NCI-H2227 treated with DMSO at 0.1 percent for 48 hours (cell line): ENCODE measurements at regions not wholly inside any gene's neighbourhood (a gene's known extent, or its start where the extent isn't known, plus 50 kb on each side); places are given as distances from the start of the nearest gene placed in this dataset.
"Not testable (repeated sequence)": the region's sequence is repeated elsewhere in the genome, so short reads cannot be mapped to it uniquely, and the experiment has no call there.

Source experiments
- DNase-seq: peaks from one replicate; lab custom pipeline; 2025; lab: John Stamatoyannopoulos, UW

DNA sequence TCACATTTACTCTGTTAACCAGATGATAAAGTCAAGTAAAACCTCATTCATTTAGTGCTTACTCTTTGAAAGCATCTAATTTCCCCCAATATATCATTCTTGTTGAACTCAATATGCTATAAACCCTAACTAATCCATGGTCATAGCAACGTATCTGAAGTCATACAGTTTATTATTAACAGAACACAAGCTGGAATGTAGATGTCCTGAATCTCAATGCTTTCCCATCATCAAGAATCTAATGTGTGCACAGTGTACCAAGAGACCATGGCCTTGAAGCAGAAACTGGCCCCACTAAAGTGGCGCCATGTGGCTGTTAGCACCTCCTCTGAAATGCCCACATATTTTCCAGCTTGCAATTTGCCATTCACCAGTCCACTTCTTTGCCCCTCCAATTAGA, 245.8 kb downstream of the SOX9 start:
- DNase-seq, result no peak

DNA sequence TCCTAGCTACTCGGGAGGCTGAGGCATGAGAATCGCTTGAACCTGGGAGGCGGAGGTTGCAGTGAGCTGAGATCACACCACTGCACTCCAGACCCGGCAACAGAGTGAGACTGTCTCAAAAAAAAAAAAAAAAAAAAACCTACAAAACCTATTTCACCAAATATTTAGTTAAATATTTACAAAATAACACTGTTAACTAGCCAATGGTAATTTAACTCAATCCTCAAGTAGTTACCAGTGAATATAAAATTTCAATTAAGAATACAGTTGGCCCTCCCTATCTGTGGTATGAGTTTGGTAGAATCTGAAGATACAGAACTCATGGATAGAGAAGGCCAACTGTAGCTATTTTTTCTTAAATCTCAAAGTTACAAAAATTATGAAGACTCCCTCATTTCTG, 247.4 kb downstream of the SOX9 start:
- no peak for DNase-seq

DNA sequence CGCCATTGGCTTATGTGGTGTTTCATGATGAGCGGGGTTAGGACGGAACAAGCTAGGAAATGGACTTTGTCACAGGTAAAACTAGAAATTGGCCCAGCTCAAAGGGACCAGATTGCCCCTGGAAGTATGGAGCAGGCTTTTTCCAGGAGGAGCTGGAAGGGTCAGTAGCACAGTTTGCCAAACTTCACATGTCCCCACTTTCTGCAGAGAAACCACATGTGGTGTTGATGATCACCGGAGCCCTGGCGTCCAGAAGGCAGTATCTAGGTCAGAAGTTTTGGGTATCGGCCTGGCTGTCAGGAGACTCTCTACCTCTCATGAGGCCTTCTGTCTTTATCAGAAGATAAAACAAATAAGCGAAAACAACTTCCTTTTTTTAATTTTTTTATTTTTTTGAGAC, 248.5 kb downstream of the SOX9 start:
- DNase-seq, result no peak

DNA sequence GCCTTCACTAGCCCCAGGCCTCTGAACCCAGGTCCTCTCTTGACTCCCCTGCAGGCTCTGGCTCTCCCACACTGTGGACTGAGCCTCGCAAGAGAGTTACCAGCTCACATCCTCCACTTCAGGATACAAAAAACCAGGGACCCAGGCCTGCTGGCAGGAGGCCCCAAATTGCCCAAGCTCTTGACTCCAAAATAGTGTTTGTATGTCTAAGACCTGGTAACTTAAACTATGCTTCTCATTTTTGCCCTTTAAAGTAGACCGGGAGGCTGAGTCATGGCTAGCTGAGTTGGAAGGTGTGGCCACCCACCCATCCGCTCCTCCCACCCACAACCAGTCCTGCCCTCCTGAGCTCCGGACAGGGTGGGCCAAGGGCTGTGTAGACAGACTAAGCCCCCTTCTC, 250.0 kb downstream of the SOX9 start:
- no peak for DNase-seq

DNA sequence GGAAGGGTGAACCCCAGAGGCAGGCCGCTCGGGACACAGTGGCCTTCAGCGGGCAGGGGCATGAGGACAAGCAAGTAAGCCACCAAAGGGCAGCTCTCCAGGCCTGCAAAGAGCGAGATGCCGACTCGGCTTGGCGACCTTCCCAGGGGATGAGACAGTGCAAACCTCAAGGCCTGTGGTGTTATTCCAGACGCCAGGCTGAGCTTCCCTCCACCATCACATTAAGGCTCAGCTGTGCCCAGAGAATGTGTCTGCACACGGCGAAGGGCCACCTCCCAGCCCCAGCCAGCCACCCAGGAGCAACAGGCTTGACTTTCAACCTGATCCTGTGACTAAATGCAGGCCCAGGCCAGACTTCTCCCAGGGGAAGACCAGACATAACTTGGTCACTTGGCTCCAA, 251.4 kb downstream of the SOX9 start:
- no peak for DNase-seq

DNA sequence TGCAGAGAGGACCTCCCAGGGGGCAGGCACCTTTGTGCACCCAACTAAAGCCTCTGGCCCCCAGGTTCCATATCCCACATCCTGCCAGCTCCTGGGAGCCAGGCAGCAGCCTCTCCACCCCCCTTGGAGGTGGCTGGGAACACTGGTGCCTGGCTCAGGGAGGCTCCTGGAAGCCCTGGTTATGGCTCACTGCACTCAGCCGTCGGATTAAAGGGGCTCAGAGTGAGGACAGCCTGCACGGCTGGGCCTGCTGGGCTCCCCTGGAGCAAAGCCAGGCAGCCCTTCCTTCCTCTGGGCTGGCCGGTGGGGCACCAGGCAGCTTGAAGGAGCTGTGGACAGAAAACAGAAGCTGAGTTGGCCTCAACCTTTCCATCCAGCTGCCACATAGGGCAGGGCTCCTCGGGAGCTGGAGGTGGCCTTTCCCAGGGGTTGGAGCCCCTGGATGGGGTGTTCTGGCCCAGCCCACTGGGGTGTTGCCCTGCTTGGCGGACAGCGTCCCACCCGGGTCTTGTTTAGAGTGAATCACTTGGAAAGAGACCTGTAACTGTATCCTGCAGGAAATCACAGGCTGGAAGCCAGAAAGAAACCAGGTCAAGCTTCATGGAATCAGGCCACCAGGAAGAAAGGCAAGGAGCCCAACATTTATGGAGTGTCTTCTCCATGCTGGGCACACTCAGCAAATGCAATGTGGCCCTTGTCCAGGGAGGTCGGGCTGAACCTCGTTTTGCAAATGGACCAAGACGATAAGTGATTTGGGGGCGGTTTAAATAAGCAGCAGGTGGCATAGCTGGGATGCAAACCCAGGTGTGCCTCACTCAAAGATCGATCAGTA, 253.3 kb downstream of the SOX9 start:
- no peak for DNase-seq

DNA sequence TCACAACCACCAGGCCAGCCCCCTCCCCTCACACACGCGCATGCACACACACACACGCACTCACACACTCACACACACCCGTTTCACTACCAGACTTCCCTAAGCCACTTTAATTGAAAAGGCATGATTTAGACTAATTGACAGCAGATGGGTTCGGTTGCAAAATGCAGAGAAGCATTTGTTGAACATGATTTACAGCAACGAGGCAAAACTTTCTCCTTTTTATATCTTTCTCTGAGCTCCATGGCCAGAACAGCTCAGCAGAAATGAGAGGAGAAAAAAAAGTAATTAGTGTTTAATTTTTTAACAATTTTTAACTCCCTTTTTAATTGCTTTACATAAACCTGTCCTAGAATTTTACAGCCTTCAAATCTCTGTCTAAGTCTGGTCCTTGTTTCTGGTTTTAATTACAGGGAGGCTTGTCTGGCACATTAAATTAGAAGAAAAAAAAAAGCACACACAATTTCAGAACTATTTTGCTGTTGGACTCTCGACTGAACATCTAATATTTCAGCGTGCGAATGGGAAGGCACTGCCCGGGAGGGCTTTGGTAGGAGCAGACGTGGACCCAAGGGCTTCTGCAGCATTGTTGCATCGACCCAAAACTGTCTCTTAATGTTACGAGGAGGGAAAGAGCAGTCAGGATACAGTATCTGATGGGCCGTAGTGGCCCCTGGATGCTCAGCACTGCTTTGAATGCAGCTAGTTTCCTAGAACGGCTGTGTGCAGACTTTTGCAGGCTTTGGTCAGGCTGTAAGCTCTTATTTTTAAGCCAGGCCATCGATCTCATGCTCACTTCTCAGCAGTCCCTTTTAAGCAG, 255.9 kb downstream of the SOX9 start:
- DNase-seq, result peak; percentile 39

DNA sequence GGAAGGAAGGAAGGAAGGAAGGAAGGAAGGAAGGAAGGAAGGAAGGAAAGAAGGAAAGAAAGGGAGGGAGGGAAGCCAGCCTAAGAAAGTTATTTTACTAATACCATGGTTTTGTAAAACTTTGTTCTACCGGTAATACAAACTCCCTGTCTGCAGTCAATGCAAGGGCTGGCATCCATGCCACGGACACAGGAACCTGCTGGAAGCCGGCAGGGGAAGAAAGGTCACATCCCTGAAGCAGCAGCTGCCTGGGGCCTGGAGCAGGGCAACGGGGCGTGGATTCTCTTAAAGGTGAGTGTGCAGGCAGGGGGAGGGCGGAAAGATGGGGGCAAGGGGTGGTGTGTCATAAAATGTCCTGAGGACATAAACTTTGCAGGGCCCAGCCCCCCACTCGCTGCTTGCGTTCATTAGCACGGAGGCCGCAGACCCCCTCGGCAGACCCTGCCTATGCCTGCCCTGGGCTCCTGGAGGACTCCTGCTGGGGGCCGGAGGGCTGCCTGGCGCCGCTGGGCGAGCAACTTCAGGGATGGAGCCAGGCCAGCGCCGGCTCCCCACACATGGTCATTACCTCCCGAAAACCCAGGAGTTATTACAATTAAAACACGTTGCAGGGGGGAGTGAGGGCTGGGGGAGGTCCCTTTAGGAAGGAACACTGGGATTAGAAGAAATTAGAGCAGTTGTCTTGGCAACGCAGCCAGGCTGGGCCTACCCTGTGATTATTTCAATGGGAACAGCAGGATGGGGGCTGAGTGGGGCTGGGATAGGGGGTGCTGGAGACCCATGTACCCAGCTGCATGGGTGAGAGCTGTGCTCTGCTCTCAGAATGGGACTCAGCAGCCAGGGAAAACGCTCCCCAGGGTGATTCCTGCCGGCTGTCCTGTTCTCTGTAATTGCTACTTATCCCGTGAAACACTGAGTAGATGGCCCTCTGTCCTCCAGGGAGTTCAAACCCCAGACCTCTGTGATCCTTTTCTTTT, 257.9 kb downstream of the SOX9 start:
- DNase-seq, result peak; percentile 90

DNA sequence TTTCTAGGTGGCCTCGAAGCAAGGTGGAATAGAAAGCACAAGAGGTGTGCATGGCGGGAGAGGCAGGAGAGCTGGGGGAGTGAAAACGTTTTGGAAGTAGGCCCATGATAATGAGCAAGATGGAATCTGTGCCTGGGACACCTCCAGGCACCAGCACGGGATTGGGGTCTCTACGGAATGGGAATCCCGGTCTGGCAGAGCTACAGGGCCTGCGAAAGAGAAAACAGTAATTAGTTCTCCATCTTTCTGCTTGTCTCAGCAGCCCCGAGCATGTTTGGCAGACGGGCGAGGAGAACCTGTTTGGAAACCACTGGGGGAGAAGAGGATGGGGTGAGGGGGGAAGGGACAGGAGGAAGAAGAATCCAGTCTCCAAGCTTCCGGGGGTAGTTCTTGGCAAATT, 258.7 kb downstream of the SOX9 start:
- DNase-seq, result no peak

DNA sequence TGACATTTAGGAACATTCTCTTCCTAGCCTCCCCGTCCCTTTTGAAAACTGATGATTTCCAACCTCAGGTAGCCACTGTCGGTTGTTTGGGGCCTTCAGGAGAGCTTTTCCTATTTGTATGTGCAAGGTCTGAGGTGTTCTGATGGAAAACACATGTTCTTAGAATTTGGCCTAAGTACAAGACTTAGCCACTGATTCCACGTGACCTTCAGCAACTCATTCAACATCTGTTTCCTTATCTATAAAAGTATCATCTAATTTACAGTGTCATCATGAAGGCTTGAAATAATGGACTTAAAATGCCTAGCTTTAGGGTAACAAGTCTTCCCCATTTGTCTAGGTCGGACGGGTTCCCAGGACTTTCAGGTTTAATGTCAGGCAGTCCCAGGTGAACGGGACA, 259.3 kb downstream of the SOX9 start:
- no peak for DNase-seq

DNA sequence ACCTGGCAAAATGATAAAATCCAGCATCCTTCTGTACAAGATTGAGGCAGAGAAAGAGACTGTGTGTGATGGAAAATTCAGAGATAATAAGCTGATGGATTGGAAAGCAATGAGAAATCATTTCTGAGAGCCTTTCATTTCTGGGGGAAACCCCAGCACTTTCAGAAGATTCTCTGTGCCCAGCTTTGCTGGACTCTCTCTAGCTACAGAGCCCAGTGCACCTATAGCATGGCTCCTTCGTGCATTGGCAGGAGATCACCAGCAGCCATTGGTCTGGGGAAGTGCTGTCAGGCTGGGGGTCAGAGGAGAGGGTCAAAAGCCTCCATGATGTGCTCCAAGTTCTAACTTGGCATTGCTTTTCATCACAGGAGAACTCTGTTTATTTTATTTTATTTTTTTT, 259.9 kb downstream of the SOX9 start:
- DNase-seq, result no peak

DNA sequence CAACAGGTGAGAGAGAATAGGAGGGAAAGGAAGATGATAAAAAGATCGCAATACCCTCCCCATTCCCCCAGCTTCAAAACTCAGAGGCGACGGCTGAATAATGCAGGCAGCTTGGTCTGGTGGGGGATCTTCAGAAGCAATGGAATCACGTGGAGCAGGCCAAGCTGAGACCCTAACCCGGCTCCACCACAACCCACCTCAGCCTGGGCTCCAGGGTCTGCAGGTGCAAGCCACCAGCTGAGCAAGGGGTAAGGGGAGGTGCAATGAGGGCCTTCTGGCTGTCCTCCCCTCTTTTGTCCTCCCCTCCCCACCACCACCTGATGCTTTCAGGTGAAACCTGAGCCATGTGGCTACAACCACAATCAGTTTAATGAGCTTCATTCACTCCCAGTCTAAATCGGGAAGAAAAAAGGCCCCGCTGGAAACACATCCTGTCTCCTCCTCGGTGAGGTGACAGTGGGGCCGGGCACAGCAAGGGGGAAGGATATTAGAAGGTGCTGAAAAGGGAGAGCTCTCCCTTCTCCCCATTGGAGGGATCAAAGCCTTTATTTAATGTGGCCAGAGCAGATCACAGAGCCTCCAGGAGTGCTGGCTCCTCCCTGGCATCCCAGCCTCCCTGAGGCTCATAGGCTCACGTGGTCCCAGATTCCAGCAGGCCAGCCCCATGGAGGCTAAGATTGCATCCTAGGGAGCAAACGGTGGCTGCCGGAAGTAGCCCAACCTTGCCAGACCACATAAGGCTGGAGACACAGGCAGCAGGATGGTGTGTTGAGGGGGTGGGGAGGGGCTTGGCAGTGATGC, 261.0 kb downstream of the SOX9 start:
- no peak for DNase-seq

DNA sequence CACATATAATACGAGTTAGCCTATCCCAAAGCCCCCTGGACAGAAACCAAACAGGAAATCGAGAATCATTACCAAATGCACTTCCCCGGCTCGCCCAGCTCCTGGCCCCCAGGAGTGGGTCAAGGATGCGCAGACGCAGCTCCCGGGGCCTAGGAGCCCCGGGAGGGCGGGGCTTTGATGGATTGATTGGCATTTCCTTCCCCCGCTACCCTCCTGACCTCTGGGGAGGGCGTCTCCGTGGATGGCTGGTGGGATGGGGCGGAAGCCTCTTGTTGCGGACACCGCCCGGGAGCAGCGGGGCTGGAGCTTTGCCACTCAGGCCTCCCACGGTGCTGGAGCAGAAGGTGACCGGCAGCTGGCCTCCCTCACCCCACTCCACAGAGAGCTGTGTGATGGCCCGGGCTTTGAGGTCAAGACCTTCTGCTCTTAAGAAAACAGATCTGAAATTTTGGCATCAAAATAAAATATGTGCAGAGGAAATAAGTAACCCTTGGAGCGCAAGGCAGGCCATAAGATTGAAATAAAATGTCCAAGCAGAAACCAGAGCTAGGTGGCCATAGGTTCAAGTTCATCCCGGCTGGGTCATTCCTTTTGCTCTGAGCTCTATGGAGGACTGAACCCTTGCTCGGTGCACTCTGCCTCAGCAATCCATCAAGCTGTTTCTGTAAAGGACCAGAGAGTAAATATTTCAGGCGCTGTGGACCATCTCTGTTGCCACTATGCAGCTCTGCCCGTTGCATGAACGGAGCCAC, 262.3 kb downstream of the SOX9 start:
- no peak for DNase-seq

DNA sequence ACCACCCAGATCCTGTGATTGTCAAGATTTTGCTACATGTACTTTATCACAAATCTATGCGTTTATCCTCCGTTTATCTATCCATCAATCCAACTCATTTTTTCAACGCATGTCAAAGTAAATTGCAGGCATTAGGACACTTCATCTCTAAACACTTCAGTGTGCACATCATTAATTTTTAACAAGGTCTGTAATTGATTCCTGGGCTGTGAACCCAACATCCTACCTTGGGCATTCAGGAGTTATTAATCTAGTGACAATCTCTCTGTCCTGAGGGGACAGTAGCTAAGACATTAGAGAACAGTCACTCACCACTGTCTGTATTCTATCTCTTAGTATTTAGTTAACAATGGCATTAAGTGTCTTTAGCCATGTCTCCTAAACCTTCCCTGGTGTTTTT, 264.7 kb downstream of the SOX9 start:
- DNase-seq, result no peak

DNA sequence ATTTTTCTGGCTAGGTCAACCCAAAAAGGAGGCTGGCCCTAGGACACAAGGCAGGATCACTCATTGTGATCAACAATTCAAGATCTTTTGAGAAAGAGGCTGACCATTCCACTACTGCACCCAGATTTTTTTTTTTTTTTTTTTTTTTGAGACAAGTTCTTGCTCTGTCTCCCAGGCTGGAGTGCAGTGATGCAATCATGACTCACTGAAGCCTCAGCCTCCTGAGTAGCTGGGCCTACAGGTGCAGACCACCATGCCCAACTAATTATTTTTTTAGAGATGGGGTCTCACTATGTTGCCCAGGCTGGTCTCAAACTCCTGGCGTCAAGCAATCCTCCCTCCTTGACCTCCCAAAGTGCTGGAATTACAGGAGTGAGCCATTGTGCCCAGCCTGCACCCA, 265.4 kb downstream of the SOX9 start:
- not testable (repeated sequence) for DNase-seq

DNA sequence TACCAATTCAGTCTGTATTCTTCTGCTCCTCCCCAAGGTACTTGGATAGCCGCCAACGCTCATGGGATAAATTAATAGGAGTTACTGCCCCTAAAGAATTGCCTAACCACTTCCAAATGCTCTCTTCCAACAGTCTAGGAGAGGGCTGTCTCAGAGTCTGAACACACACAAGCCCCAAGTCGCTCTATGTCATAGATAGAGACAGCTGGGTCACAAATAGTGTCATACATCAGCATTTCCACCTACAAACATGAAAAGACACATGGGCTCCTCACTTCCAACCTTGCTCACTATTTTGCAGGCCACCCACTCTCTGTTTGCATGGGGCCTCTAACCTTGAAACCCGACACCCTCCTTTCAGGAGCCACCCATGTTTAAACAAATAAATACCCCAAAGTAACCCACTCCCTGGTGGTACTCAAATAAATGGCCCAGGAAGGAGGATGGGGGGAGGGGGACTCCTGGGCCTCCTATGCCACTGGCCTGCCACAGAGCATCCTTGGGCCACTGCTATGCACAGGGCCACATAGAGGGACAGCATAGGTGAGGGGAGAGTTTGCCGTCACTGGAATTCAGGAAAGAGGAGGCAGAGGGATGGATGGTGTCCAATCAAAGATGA, 265.9 kb downstream of the SOX9 start:
- DNase-seq, result peak; percentile 28

DNA sequence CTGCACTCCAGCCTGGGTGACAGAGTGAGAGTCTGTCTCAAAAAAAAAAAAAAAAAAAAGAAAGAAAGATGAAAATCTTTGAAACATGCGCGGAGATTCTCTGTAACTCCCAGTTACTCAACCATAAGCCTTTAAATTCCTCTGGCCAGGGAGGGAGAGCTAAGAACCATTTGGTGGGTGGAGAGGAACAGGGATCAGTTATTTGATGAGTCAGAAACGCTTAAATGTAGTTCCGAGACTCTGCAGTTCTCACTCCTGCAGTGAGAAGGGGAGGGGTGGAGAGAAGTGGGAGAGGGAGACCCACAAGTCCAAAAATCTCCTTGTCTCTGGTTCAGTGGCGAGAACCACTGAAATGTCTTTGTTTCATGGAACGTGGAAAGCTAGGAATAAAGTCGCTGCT, 266.7 kb downstream of the SOX9 start:
- no peak for DNase-seq

DNA sequence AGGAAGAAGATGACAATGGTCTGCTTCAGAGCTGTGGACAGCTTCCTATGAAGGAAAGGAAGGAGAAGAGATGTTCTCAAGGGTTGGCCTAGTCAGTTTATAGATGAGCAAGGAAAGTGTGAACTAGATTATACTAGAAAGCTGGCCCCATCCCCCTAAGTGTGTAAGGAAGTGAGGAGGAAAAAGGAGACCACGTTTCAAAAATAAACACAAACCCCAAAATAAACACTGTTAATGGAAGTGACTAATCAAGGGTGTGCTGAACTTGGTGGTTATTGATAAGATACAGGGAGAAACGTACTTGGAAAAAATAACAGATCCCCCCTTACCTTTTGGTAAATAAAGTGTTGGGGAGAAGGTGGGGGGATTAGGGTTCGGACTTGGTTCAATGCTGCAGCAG, 267.1 kb downstream of the SOX9 start:
- no peak for DNase-seq

DNA sequence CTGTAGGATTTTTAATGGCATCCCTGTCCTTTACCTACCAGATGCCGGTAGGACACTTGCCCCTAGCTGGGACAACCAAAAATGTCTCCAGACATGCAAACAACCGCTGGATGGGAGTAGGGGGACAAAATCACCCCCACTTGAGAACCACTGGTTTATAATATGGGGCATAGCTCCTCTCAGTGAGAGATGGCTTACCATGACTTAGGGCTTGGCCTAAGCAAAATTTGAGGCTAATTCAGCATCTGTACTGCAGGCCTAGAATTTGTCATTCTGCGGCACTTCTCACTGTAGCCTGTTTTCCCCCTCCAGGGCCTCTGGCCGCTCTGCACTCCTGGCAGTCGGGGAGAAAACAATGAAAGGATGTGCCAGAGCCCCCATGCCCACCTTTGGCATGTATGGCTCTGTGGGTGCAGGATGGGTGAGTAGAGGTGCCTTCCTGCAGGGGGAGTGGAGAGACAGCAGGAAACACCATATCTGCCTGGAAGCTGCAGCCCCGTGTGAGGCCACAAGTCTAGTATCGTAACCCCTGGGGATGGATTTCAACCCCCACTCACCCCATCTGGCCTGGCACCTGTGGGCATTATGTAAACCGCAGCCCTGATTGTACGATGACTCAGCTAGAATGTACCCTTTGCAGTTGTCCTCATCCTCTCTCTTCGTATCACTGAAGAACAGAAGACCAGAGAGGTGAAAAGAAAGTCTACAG, 268.1 kb downstream of the SOX9 start:
- no peak for DNase-seq
